Skeletal muscle satellite cell (primary cell): ENCODE measurements at regions not wholly inside any gene's neighbourhood (a gene's known extent, or its start where the extent isn't known, plus 50 kb on each side); places are given as distances from the start of the nearest gene placed in this dataset.

ENCODE experiments used
- H3K27me3 ChIP-seq: 2 replicates; pipeline ENCODE4 v1.7.0; 2013; ENCODE audit warnings: low read length; ENCODE audit not compliant: control insufficient read depth, insufficient read depth
- H3K36me3 ChIP-seq: 2 replicates; pipeline ENCODE4 v1.7.0; 2013; ENCODE audit warnings: mild to moderate bottlenecking, control low read depth, low read length; ENCODE audit not compliant: insufficient read depth
- H3K4me1 ChIP-seq: 2 replicates; pipeline ENCODE4 v1.7.0; 2013; ENCODE audit warnings: low read length; ENCODE audit not compliant: control insufficient read depth, insufficient read depth
- H3K4me2 ChIP-seq: 2 replicates; pipeline ENCODE4 v1.7.0; 2013; ENCODE audit warnings: mild to moderate bottlenecking, low read length
- H3K4me3 ChIP-seq: 2 replicates; pipeline ENCODE4 v1.7.0; 2013; ENCODE audit warnings: low read length
- H3K9ac ChIP-seq: 2 replicates; pipeline ENCODE4 v1.7.0; 2013; ENCODE audit warnings: mild to moderate bottlenecking, low read depth, low read length, moderate library complexity
- H3K9me3 ChIP-seq: replicated peaks from 2 replicates; pipeline ENCODE4 v1.7.0; 2013; ENCODE audit warnings: mild to moderate bottlenecking, control low read depth, low read length

GRCh38 chr2:215811409-215812345 is 201.7 kb downstream of the MREG start:
- peaks cover 16% of the 10 kb centered on the region for H3K4me1 ChIP-seq
- no peaks in the 10 kb centered on the region for H3K36me3 ChIP-seq
- no peak overlapping the region for H3K9ac ChIP-seq
- no peaks in the 10 kb centered on the region for H3K27me3 ChIP-seq
- no peak overlapping the region for H3K4me2 ChIP-seq
- H3K9me3 ChIP-seq = no peaks in the 10 kb centered on the region
- H3K4me3 ChIP-seq = no peak overlapping the region

- no peak overlapping the region for H3K4me2 ChIP-seq
- H3K4me3 ChIP-seq = no peak overlapping the region
- H3K4me1 ChIP-seq = peaks cover 16% of the 10 kb centered on the region
- H3K9ac ChIP-seq = no peak overlapping the region
- H3K27me3 ChIP-seq = no peaks in the 10 kb centered on the region
- H3K9me3 ChIP-seq = no peaks in the 10 kb centered on the region
- H3K36me3 ChIP-seq = no peaks in the 10 kb centered on the region
These were observed 202.3 kb downstream of the MREG start for GRCh38 chr2:215811003-215811402.

GRCh38 chr2:215808996-215809395 is 204.4 kb downstream of the MREG start:
- Histone ChIP-seq H3K27me3 (no peaks in the 10 kb centered on the region), H3K4me2 (no peak overlapping the region), H3K9ac (no peak overlapping the region), H3K9me3 (no peaks in the 10 kb centered on the region), H3K4me3 (no peak overlapping the region), H3K36me3 (no peaks in the 10 kb centered on the region), H3K4me1 (peaks cover 16% of the 10 kb centered on the region)

- H3K4me1 ChIP-seq = peaks cover 13% of the 10 kb centered on the region
- H3K36me3 ChIP-seq = no peaks in the 10 kb centered on the region
- no peak overlapping the region for H3K4me2 ChIP-seq
- H3K4me3 ChIP-seq = no peak overlapping the region
- H3K9ac ChIP-seq = no peak overlapping the region
- H3K9me3 ChIP-seq = no peaks in the 10 kb centered on the region
- H3K27me3 ChIP-seq = no peaks in the 10 kb centered on the region
These were observed 205.2 kb downstream of the MREG start for GRCh38 chr2:215808194-215808593.

- no peaks in the 10 kb centered on the region for H3K27me3 ChIP-seq
- H3K9me3 ChIP-seq = no peaks in the 10 kb centered on the region
- no peak overlapping the region for H3K4me2 ChIP-seq
- no peak overlapping the region for H3K9ac ChIP-seq
- no peak overlapping the region for H3K4me3 ChIP-seq
- H3K4me1 ChIP-seq = no peaks in the 10 kb centered on the region
- no peaks in the 10 kb centered on the region for H3K36me3 ChIP-seq
These were observed 207.9 kb downstream of the MREG start for GRCh38 chr2:215805493-215805892.

- Histone ChIP-seq H3K27me3 (no peaks in the 10 kb centered on the region), H3K4me2 (no peak overlapping the region)
These were observed 210.2 kb downstream of the MREG start for GRCh38 chr2:215803150-215803549.

GRCh38 chr2:215799194-215799593 is 214.2 kb downstream of the MREG start:
- H3K4me2 ChIP-seq = no peak overlapping the region
- no peaks in the 10 kb centered on the region for H3K9me3 ChIP-seq
- H3K27me3 ChIP-seq = no peaks in the 10 kb centered on the region
- H3K4me3 ChIP-seq = no peak overlapping the region
- peaks cover 30% of the 10 kb centered on the region for H3K4me1 ChIP-seq
- H3K9ac ChIP-seq = no peak overlapping the region
- no peaks in the 10 kb centered on the region for H3K36me3 ChIP-seq

More at GRCh38 chr2:215803150-215803549, 210.2 kb downstream of the MREG start:
- H3K36me3 ChIP-seq = no peaks in the 10 kb centered on the region
- H3K4me3 ChIP-seq = no peak overlapping the region
- no peak overlapping the region for H3K9ac ChIP-seq
- H3K9me3 ChIP-seq = no peaks in the 10 kb centered on the region
- H3K4me1 ChIP-seq = peaks cover 10% of the 10 kb centered on the region

- Histone ChIP-seq H3K9me3 (no peaks in the 10 kb centered on the region), H3K9ac (no peak overlapping the region), H3K4me2 (no peak overlapping the region), H3K27me3 (no peaks in the 10 kb centered on the region), H3K36me3 (no peaks in the 10 kb centered on the region), H3K4me1 (peaks cover 41% of the 10 kb centered on the region), H3K4me3 (no peak overlapping the region)
These were observed 215.7 kb downstream of the MREG start for GRCh38 chr2:215797676-215798075.

GRCh38 chr2:215796140-215796855 is 217.1 kb downstream of the MREG start:
- H3K4me2 ChIP-seq = no peak overlapping the region

GRCh38 chr2:215794829-215795546 is 218.4 kb downstream of the MREG start:
- H3K9ac ChIP-seq = no peak overlapping the region
- H3K4me1 ChIP-seq = peaks cover 54% of the 10 kb centered on the region
- H3K4me2 ChIP-seq = no peak overlapping the region
- no peaks in the 10 kb centered on the region for H3K9me3 ChIP-seq
- H3K4me3 ChIP-seq = no peak overlapping the region
- H3K36me3 ChIP-seq = no peaks in the 10 kb centered on the region
- no peaks in the 10 kb centered on the region for H3K27me3 ChIP-seq

More at GRCh38 chr2:215796140-215796855, 217.1 kb downstream of the MREG start:
- H3K27me3 ChIP-seq = no peaks in the 10 kb centered on the region
- H3K4me3 ChIP-seq = no peak overlapping the region
- H3K4me1 ChIP-seq = peaks cover 47% of the 10 kb centered on the region
- H3K36me3 ChIP-seq = no peaks in the 10 kb centered on the region
- H3K9me3 ChIP-seq = no peaks in the 10 kb centered on the region
- no peak overlapping the region for H3K9ac ChIP-seq
